Endothelial cell of umbilical vein (primary cell): ENCODE measurements at regions not wholly inside any gene's neighbourhood (a gene's known extent, or its start where the extent isn't known, plus 50 kb on each side); places are given as distances from the start of the nearest gene placed in this dataset.

Experiments
- POLR2A ChIP-seq: IDR thresholded peaks from 2 replicates; pipeline ENCODE4 v1.6.1; 2012; ENCODE audit warnings: low read depth, mild to moderate bottlenecking, control low read depth, low read length
- TF ChIP-seq, protein P1 (sequence below), 2 donors: IDR thresholded peaks; 1 replicate in 1 of 2; 2 replicates in 1 of 2; pipeline ENCODE4 v1.5.1; 2011; ENCODE audit warnings: low read length in 2 of 2, mild to moderate bottlenecking in 2 of 2, moderate library complexity in 2 of 2, control low read depth in 1 of 2, inconsistent platforms in 1 of 2, low read depth in 1 of 2; ENCODE audit not compliant: insufficient read depth in 1 of 2; ENCODE audit errors: extremely low read depth in 1 of 2
- TF ChIP-seq, protein P2 (sequence below): IDR thresholded peaks from 2 replicates; pipeline ENCODE4 v1.6.1; 2011; ENCODE audit not compliant: insufficient read depth, insufficient read length

DNA sequence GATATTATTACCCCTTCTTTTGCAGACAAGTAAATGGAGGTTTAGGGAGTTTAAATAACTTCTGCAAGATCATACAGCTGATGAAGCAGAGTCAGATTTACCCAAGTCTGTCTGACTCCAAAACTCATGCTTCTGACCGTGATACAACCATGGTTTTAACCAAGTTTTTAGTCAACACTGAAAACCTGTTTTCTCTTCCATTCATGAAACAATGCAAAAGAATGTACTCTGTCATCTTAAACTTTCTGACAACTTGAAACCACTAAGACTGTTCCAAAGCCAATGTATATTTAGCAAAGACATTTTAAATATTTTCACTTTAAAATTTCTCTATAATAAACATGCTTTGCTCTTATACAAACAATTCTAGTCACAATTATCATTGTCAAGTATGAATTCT lies 77.0 kb upstream of the RBMS3 start:
- TF ChIP-seq, protein P1, sequence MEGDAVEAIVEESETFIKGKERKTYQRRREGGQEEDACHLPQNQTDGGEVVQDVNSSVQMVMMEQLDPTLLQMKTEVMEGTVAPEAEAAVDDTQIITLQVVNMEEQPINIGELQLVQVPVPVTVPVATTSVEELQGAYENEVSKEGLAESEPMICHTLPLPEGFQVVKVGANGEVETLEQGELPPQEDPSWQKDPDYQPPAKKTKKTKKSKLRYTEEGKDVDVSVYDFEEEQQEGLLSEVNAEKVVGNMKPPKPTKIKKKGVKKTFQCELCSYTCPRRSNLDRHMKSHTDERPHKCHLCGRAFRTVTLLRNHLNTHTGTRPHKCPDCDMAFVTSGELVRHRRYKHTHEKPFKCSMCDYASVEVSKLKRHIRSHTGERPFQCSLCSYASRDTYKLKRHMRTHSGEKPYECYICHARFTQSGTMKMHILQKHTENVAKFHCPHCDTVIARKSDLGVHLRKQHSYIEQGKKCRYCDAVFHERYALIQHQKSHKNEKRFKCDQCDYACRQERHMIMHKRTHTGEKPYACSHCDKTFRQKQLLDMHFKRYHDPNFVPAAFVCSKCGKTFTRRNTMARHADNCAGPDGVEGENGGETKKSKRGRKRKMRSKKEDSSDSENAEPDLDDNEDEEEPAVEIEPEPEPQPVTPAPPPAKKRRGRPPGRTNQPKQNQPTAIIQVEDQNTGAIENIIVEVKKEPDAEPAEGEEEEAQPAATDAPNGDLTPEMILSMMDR (IDR thresholded peaks at IDR 0.05; ENCODE audit: extremely low read depth in 1 of 2, insufficient read depth in 1 of 2, low read depth in 1 of 2, low read length in 2 of 2): no peak
- no peak for TF ChIP-seq POLR2A
- TF ChIP-seq, protein P2, sequence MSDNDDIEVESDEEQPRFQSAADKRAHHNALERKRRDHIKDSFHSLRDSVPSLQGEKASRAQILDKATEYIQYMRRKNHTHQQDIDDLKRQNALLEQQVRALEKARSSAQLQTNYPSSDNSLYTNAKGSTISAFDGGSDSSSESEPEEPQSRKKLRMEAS: no peak
